ENCODE measurements at regions not wholly inside any gene's neighbourhood (a gene's known extent, or its start where the extent isn't known, plus 50 kb on each side); places are given as distances from the start of the nearest gene placed in this dataset.

DNA sequence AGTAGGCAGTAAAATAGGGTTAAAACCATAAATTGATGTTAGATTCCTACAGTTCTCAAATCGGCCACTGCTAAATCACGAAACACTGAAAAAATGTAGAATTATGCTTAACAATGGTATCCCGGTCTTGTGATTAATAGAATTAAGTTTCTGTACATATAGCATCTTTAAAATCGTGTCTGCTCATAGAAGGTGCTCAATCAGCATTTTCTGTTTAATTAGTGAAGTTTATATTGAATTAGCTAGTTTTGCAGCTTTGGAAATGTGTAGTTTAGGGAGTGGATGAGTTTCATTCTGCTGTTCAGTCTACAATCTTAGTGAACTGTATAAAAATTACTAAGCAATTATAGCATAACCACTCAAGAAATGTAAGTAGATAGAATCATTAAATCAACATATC lies 1075.8 kb upstream of the FLRT2 start:
- no peak overlapping the region for H3K4me2 ChIP-seq (ENCODE audit: low read length, poor library complexity, severe bottlenecking)
- no peak for DNase-seq
- no peak overlapping the region for H3K18ac ChIP-seq (ENCODE audit: low read depth in 1 of 2, low read length in 2 of 2)
- H3K27me3 ChIP-seq (ENCODE audit: control insufficient read depth in 1 of 2, insufficient read depth in 1 of 2, low read length in 2 of 2): no peaks in the 10 kb centered on the region
- no peak overlapping the region for H2BK5ac ChIP-seq (ENCODE audit: low read depth, low read length, poor library complexity, severe bottlenecking)
- no peak overlapping the region for H3K4me3 ChIP-seq (ENCODE audit: insufficient read depth in 1 of 2, low read depth in 1 of 2, low read length in 2 of 2)
- no peak overlapping the region for H2AK5ac ChIP-seq (ENCODE audit: low read length, severe bottlenecking)
- H3K4me1 ChIP-seq (ENCODE audit: control insufficient read depth, insufficient read depth, low read depth, low read length): no peaks in the 10 kb centered on the region
- no peaks in the 10 kb centered on the region for H3K79me1 ChIP-seq (replicated peaks; ENCODE audit: low read length, poor library complexity, severe bottlenecking)
- H2BK120ac ChIP-seq (ENCODE audit: low read depth, low read length): no peak overlapping the region
- H3K14ac ChIP-seq (ENCODE audit: low read length in 2 of 2): no peak overlapping the region
- 96% methylated on average over 4 of the region's 4 CpGs for WGBS
- H4K8ac ChIP-seq (ENCODE audit: low read length): no peak overlapping the region
- no peak overlapping the region for H4K91ac ChIP-seq (ENCODE audit: low read length)
- no peaks in the 10 kb centered on the region for H3K9me3 ChIP-seq (ENCODE audit: control insufficient read depth, low read length)
- no peaks in the 10 kb centered on the region for H3K36me3 ChIP-seq (ENCODE audit: control insufficient read depth in 1 of 2, insufficient read depth in 2 of 2, low read depth in 1 of 2, low read length in 2 of 2)
- H2BK15ac ChIP-seq (ENCODE audit: low read depth, poor library complexity, severe bottlenecking): no peak overlapping the region
- no peak overlapping the region for H2BK12ac ChIP-seq (ENCODE audit: low read length in 2 of 2)
- no peak overlapping the region for H3K4ac ChIP-seq (ENCODE audit: low read depth in 1 of 2, low read length in 2 of 2)
- no peak overlapping the region for H3K23ac ChIP-seq (ENCODE audit: low read length in 2 of 2)
- H3K9ac ChIP-seq (ENCODE audit: low read length): no peak overlapping the region
- no peak overlapping the region for H2AFZ ChIP-seq (ENCODE audit: low read depth, low read length)
- H3K27ac ChIP-seq (ENCODE audit: low read length, poor library complexity, severe bottlenecking): no peak overlapping the region

DNA sequence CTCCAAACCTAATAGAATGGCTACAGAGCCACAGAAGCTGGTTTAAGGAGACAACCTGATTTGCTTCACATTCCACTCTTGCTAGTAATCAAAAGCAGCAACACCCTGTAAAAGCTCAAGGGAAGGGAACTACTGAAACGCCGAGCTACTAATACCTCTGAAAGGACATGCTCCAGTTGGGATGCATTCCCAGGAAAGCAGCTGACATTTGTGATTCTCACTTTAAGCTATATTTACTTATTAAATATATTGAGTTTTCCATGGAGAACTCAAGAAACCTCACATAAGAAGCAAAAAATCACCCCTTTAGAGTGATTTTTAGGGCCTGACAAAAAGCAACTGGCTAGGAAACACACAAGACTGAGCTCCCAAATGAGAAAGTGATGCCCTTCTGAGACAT lies 1073.0 kb upstream of the FLRT2 start:
- no peak overlapping the region for H3K9ac ChIP-seq (ENCODE audit: low read length)
- no peak overlapping the region for H4K91ac ChIP-seq (ENCODE audit: low read length)
- no peak overlapping the region for H2AFZ ChIP-seq (ENCODE audit: low read depth, low read length)
- H3K27ac ChIP-seq (ENCODE audit: low read length, poor library complexity, severe bottlenecking): no peak overlapping the region
- H2BK15ac ChIP-seq (ENCODE audit: low read depth, poor library complexity, severe bottlenecking): no peak overlapping the region
- H3K9me3 ChIP-seq (ENCODE audit: control insufficient read depth, low read length): no peaks in the 10 kb centered on the region
- DNase-seq: no peak
- H3K18ac ChIP-seq (ENCODE audit: low read depth in 1 of 2, low read length in 2 of 2): no peak overlapping the region
- H2BK120ac ChIP-seq (ENCODE audit: low read depth, low read length): no peak overlapping the region
- no peaks in the 10 kb centered on the region for H3K79me1 ChIP-seq (replicated peaks; ENCODE audit: low read length, poor library complexity, severe bottlenecking)
- H4K8ac ChIP-seq (ENCODE audit: low read length): no peak overlapping the region
- H2BK5ac ChIP-seq (ENCODE audit: low read depth, low read length, poor library complexity, severe bottlenecking): no peak overlapping the region
- no peak overlapping the region for H3K14ac ChIP-seq (ENCODE audit: low read length in 2 of 2)
- H3K27me3 ChIP-seq (ENCODE audit: control insufficient read depth in 1 of 2, insufficient read depth in 1 of 2, low read length in 2 of 2): no peaks in the 10 kb centered on the region
- no peak overlapping the region for H3K23ac ChIP-seq (ENCODE audit: low read length in 2 of 2)
- no peaks in the 10 kb centered on the region for H3K36me3 ChIP-seq (ENCODE audit: control insufficient read depth in 1 of 2, insufficient read depth in 2 of 2, low read depth in 1 of 2, low read length in 2 of 2)
- H2BK12ac ChIP-seq (ENCODE audit: low read length in 2 of 2): no peak overlapping the region
- no peak overlapping the region for H3K4me3 ChIP-seq (ENCODE audit: insufficient read depth in 1 of 2, low read depth in 1 of 2, low read length in 2 of 2)
- no peaks in the 10 kb centered on the region for H3K4me1 ChIP-seq (ENCODE audit: control insufficient read depth, insufficient read depth, low read depth, low read length)
- H2AK5ac ChIP-seq (ENCODE audit: low read length, severe bottlenecking): no peak overlapping the region
- no peak overlapping the region for H3K4me2 ChIP-seq (ENCODE audit: low read length, poor library complexity, severe bottlenecking)
- H3K4ac ChIP-seq (ENCODE audit: low read depth in 1 of 2, low read length in 2 of 2): no peak overlapping the region
- no CpG with 5 or more reads among the region's 2 CpGs for WGBS

DNA sequence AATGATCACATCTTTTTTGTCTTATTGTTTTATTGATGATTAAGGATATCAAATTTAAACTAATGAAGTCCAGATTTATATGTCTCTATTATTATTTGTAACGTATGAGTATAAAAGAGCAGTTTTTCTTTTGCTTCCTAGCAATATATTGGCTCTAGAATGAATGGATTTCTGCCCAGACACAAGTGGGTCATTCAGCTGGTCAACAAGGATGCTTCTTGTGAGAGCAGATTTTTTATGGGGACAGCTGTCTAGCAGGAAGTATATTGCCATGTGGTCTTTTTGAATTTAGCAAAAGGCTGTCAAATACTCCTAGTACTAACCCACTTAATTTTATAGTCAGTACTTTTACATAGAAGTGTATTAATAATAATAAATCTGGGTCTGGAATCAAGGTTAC lies 1071.1 kb upstream of the FLRT2 start:
- Histone ChIP-seq H3K36me3 (ENCODE audit: control insufficient read depth in 1 of 2, insufficient read depth in 2 of 2, low read depth in 1 of 2, low read length in 2 of 2) (no peaks in the 10 kb centered on the region), H4K8ac (ENCODE audit: low read length) (no peak overlapping the region), H2BK5ac (ENCODE audit: low read depth, low read length, poor library complexity, severe bottlenecking) (no peak overlapping the region), H3K27me3 (ENCODE audit: control insufficient read depth in 1 of 2, insufficient read depth in 1 of 2, low read length in 2 of 2) (no peaks in the 10 kb centered on the region), H3K79me1 (replicated peaks; ENCODE audit: low read length, poor library complexity, severe bottlenecking) (no peaks in the 10 kb centered on the region), H3K4ac (ENCODE audit: low read depth in 1 of 2, low read length in 2 of 2) (no peak overlapping the region), H3K9ac (ENCODE audit: low read length) (no peak overlapping the region), H2BK120ac (ENCODE audit: low read depth, low read length) (no peak overlapping the region), H3K14ac (ENCODE audit: low read length in 2 of 2) (no peak overlapping the region), H3K4me2 (ENCODE audit: low read length, poor library complexity, severe bottlenecking) (no peak overlapping the region), H2AFZ (ENCODE audit: low read depth, low read length) (no peak overlapping the region), H2AK5ac (ENCODE audit: low read length, severe bottlenecking) (no peak overlapping the region), H4K91ac (ENCODE audit: low read length) (no peak overlapping the region), H3K23ac (ENCODE audit: low read length in 2 of 2) (no peak overlapping the region), H2BK15ac (ENCODE audit: low read depth, poor library complexity, severe bottlenecking) (no peak overlapping the region), H3K4me1 (ENCODE audit: control insufficient read depth, insufficient read depth, low read depth, low read length) (no peaks in the 10 kb centered on the region), H2BK12ac (ENCODE audit: low read length in 2 of 2) (no peak overlapping the region), H3K18ac (ENCODE audit: low read depth in 1 of 2, low read length in 2 of 2) (no peak overlapping the region), H3K4me3 (ENCODE audit: insufficient read depth in 1 of 2, low read depth in 1 of 2, low read length in 2 of 2) (no peak overlapping the region), H3K9me3 (ENCODE audit: control insufficient read depth, low read length) (no peaks in the 10 kb centered on the region), H3K27ac (ENCODE audit: low read length, poor library complexity, severe bottlenecking) (no peak overlapping the region)
- no peak for DNase-seq
- no CpG with 5 or more reads among the region's 1 CpG for WGBS

DNA sequence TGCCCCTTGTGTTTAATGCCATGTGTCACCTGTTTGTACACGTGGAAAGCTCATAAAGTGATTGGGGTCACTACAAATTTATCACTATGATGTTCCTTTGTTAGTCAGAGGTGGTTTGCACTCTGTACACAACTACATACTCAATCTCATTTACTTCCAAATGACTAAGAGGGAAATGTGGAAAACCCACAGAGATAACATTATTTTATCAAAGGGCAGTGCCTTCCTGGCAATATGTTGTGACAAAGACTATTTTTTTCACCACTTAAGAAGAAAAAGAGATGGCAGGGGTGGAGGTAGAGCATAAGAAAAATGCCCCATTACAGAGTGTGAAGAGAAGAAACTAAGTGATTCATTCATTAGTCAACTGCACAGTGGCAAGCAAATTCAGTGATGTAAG lies 1064.1 kb upstream of the FLRT2 start:
- H2BK15ac ChIP-seq (ENCODE audit: low read depth, poor library complexity, severe bottlenecking): no peak overlapping the region
- DNase-seq: no peak

More for the DNA sequence above, 1064.1 kb upstream of the FLRT2 start:
- no peaks in the 10 kb centered on the region for H3K27me3 ChIP-seq (ENCODE audit: control insufficient read depth in 1 of 2, insufficient read depth in 1 of 2, low read length in 2 of 2)
- H2AFZ ChIP-seq (ENCODE audit: low read depth, low read length): no peak overlapping the region
- no CpG with 5 or more reads among the region's 1 CpG for WGBS
- no peak overlapping the region for H2BK12ac ChIP-seq (ENCODE audit: low read length in 2 of 2)
- no peak overlapping the region for H3K23ac ChIP-seq (ENCODE audit: low read length in 2 of 2)
- H3K4me3 ChIP-seq (ENCODE audit: insufficient read depth in 1 of 2, low read depth in 1 of 2, low read length in 2 of 2): no peak overlapping the region
- no peak overlapping the region for H3K18ac ChIP-seq (ENCODE audit: low read depth in 1 of 2, low read length in 2 of 2)
- H3K9me3 ChIP-seq (ENCODE audit: control insufficient read depth, low read length): no peaks in the 10 kb centered on the region
- H3K4me2 ChIP-seq (ENCODE audit: low read length, poor library complexity, severe bottlenecking): no peak overlapping the region
- H3K4ac ChIP-seq (ENCODE audit: low read depth in 1 of 2, low read length in 2 of 2): no peak overlapping the region
- no peaks in the 10 kb centered on the region for H3K36me3 ChIP-seq (ENCODE audit: control insufficient read depth in 1 of 2, insufficient read depth in 2 of 2, low read depth in 1 of 2, low read length in 2 of 2)
- H3K4me1 ChIP-seq (ENCODE audit: control insufficient read depth, insufficient read depth, low read depth, low read length): no peaks in the 10 kb centered on the region
- no peak overlapping the region for H3K9ac ChIP-seq (ENCODE audit: low read length)
- no peak overlapping the region for H3K27ac ChIP-seq (ENCODE audit: low read length, poor library complexity, severe bottlenecking)
- H2BK5ac ChIP-seq (ENCODE audit: low read depth, low read length, poor library complexity, severe bottlenecking): no peak overlapping the region
- H3K14ac ChIP-seq (ENCODE audit: low read length in 2 of 2): no peak overlapping the region
- H4K91ac ChIP-seq (ENCODE audit: low read length): no peak overlapping the region
- no peak overlapping the region for H2AK5ac ChIP-seq (ENCODE audit: low read length, severe bottlenecking)
- no peaks in the 10 kb centered on the region for H3K79me1 ChIP-seq (replicated peaks; ENCODE audit: low read length, poor library complexity, severe bottlenecking)
- no peak overlapping the region for H2BK120ac ChIP-seq (ENCODE audit: low read depth, low read length)
- no peak overlapping the region for H4K8ac ChIP-seq (ENCODE audit: low read length)
